SK-N-SH (cell line): ENCODE measurements at regions not wholly inside any gene's neighbourhood (a gene's known extent, or its start where the extent isn't known, plus 50 kb on each side); places are given as distances from the start of the nearest gene placed in this dataset.

Experiments used
- CTCF ChIA-PET: fragments of 300-600, 350-600 bp; formaldehyde crosslinking; extraction: SDS; loops from one replicate; lab custom pipeline; 2021; lab: Yijun Ruan, JAX
- POLR2A ChIA-PET: fragments of 350-600 bp; sonication (Branson Sonifier 250); formaldehyde crosslinking; extraction: SDS; loops from one replicate; lab custom pipeline; 2020; ENCODE audit warnings: antibody characterized with exemption, inconsistent platforms; lab: Yijun Ruan, JAX
- DNase-seq: peaks from one replicate; pipeline ENCODE4 v3.0.0; 2012
- H2AFZ ChIP-seq: fragments of 200-600 bp; sonication (generic); 2 replicates; pipeline ENCODE4 v1.8.1; 2016; ENCODE audit warnings: antibody characterized with exemption, mild to moderate bottlenecking, low read depth
- H3F3A ChIP-seq: fragments of 200-600 bp; sonication (generic); replicated peaks from 2 replicates; pipeline ENCODE3; 2016; ENCODE audit warnings: antibody characterized with exemption, mild to moderate bottlenecking; ENCODE audit not compliant: insufficient read depth
- H3K27ac ChIP-seq, 2 experiments: fragments of 200-500 bp in 1 of 2; fragments of 200-600 bp in 1 of 2; sonication (Bioruptor generic) in 1 of 2; sonication (generic), shearing (Covaris generic) in 1 of 2; 2 replicates each; pipeline versions ENCODE4 v1.5.1 to v1.6.1; 2014 to 2016; ENCODE audit warnings: low read depth in 2 of 2, inconsistent platforms in 1 of 2, low read length in 1 of 2, mild to moderate bottlenecking in 1 of 2, mixed read lengths in 1 of 2
- H3K27me3 ChIP-seq: fragments of 200-600 bp; sonication (generic), shearing (Covaris generic); 2 replicates; pipeline ENCODE4 v1.6.1; 2016; ENCODE audit warnings: mixed run types; ENCODE audit not compliant: insufficient read depth
- H3K36me3 ChIP-seq, 2 experiments: fragments of 200-500 bp in 1 of 2; fragments of 200-600 bp in 1 of 2; sonication (Bioruptor generic) in 1 of 2; sonication (generic) in 1 of 2; replicated peaks in 1 of 2; 2 replicates each; pipeline versions ENCODE3 to v1.5.1; 2014 to 2016; ENCODE audit warnings: low read length in 1 of 2, mild to moderate bottlenecking in 1 of 2; ENCODE audit not compliant: insufficient read depth in 2 of 2, control insufficient read depth in 1 of 2
- H3K4me1 ChIP-seq, 2 experiments: fragments of 200-500 bp in 1 of 2; fragments of 200-600 bp in 1 of 2; sonication (Bioruptor generic) in 1 of 2; sonication (generic), shearing (Covaris generic) in 1 of 2; 2 replicates each; pipeline versions ENCODE4 v1.5.1 to v1.6.1; 2014 to 2016; ENCODE audit warnings: low read depth in 1 of 2, low read length in 1 of 2, mixed run types in 1 of 2; ENCODE audit not compliant: insufficient read depth in 2 of 2, control insufficient read depth in 1 of 2
- H3K4me2 ChIP-seq: fragments of 200-600 bp; sonication (generic), shearing (Covaris generic); 2 replicates; pipeline ENCODE4 v1.6.1; 2017; ENCODE audit warnings: mixed run types
- H3K4me3 ChIP-seq, 2 experiments: fragments of 200-500 bp in 1 of 2; fragments of 200-600 bp in 1 of 2; sonication (Bioruptor generic) in 1 of 2; sonication (generic), shearing (Covaris generic) in 1 of 2; 2 replicates each; pipeline versions ENCODE4 v1.5.1 to v1.8.1; 2014 to 2016; ENCODE audit warnings: low read depth in 2 of 2, inconsistent platforms in 1 of 2, low read length in 1 of 2, mild to moderate bottlenecking in 1 of 2, mixed read lengths in 1 of 2, moderate library complexity in 1 of 2
- H3K79me2 ChIP-seq: fragments of 200-600 bp; sonication (generic); 2 replicates; pipeline ENCODE4 v1.8.1; 2017; ENCODE audit warnings: mild to moderate bottlenecking; ENCODE audit not compliant: insufficient read depth
- H3K9ac ChIP-seq: fragments of 200-600 bp; sonication (generic); 2 replicates; pipeline ENCODE4 v1.6.1; 2017; ENCODE audit warnings: mixed run types
- H3K9me2 ChIP-seq: fragments of 200-600 bp; sonication (generic); 2 replicates; pipeline ENCODE4 v1.6.1; 2017; ENCODE audit warnings: mixed run types
- H3K9me3 ChIP-seq: fragments of 200-600 bp; sonication (generic); 2 replicates; pipeline ENCODE4 v1.6.1; 2017; ENCODE audit warnings: mixed run types, mild to moderate bottlenecking, moderate library complexity
- H4K20me1 ChIP-seq: fragments of 200-600 bp; sonication (generic); 2 replicates; pipeline ENCODE4 v1.6.1; 2017; ENCODE audit warnings: mild to moderate bottlenecking, mixed run types; ENCODE audit not compliant: insufficient read depth
- CHD2 ChIP-seq: fragments of 150-350 bp; IDR thresholded peaks from 2 replicates; pipeline ENCODE4 v1.6.1; 2018; ENCODE audit warnings: low read length; ENCODE audit not compliant: partially characterized antibody
- EP300 ChIP-seq, 2 experiments: IDR thresholded peaks; 2 replicates each; pipeline versions ENCODE4 v1.4.0 to v1.6.1; 2012; ENCODE audit warnings: borderline replicate concordance in 1 of 2, low read depth in 1 of 2, low read length in 1 of 2
- FOXJ3 ChIP-seq: sonication (generic); formaldehyde crosslinking; IDR thresholded peaks from 2 replicates; pipeline ENCODE4 v1.5.1; 2020; ENCODE audit warnings: mild to moderate bottlenecking, missing genetic modification reagents
- GABPA ChIP-seq: IDR thresholded peaks from 2 replicates; pipeline ENCODE4 v1.4.0; 2012; ENCODE audit warnings: low read depth, mild to moderate bottlenecking
- GATA2 ChIP-seq: sonication (generic); formaldehyde crosslinking; IDR thresholded peaks from 2 replicates; pipeline ENCODE4 v1.5.0; 2020; ENCODE audit warnings: mild to moderate bottlenecking, missing genetic modification reagents
- RCOR1 ChIP-seq: fragments of 150-350 bp; IDR thresholded peaks from 2 replicates; pipeline ENCODE4 v1.6.1; 2017; ENCODE audit warnings: antibody characterized with exemption, low read length
- RFX5 ChIP-seq: IDR thresholded peaks from 2 replicates; pipeline ENCODE4 v1.6.1; 2012; ENCODE audit warnings: mild to moderate bottlenecking, improper control_type of control experiment, low read length
- TCF12 ChIP-seq: IDR thresholded peaks from 2 replicates; pipeline ENCODE4 v1.4.0; 2012
- TEAD4 ChIP-seq: IDR thresholded peaks from 2 replicates; pipeline ENCODE4 v1.4.0; 2012; ENCODE audit warnings: mild to moderate bottlenecking, borderline replicate concordance; ENCODE audit not compliant: insufficient read depth
- YY1 ChIP-seq: IDR thresholded peaks from 2 replicates; pipeline ENCODE4 v1.4.0; 2012; ENCODE audit warnings: low read depth, mild to moderate bottlenecking
- WGBS: methylation state at CpG from one replicate; pipeline ENCODE4 v1.1.6; 2017; ENCODE audit warnings: low lambda C conversion rate; 5-methylcytosine and 5-hydroxymethylcytosine counted together
- TF ChIP-seq, protein P1 (sequence below): IDR thresholded peaks from 2 replicates; pipeline ENCODE4 v1.4.0; 2012; ENCODE audit warnings: low read depth, borderline replicate concordance

DNA sequence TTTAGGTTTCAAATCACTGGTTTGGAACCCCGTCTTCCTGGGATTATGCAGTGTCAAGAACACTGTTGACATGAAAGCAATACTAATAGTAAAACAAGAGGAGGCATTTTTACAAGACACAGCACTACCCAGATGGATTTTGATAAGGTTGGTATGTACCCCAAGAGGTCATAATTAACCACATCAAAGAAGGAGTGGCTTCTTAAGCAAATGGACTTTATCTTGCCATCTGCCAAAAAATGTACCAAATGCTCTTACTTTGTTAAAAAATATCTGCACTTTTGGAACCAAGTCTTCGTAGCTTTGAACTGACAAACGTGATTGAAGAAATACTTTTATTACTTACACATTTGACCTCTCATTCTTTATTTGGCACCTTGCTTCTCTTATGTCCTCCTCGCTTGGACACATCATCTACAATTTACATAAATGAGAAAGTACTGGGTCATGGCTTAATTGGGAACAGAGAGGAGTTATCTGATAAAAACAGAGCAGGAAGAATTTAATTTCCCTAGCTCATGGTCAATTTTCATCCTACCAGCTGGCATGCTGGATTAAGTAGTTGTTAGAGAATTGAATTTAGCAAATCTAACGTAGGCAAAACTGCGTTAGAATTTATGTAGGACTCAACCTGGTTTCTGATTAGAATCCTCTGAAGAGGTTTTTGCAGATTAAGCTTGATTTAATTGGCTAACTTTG, 54.5 kb upstream of the PRICKLE1 start:
- Histone ChIP-seq H3K9ac (no peak overlapping the region), H3K36me3 (no peaks in the 10 kb centered on the region), H3K9me2 (no peaks in the 10 kb centered on the region), H3K4me1 (no peaks in the 10 kb centered on the region), H2AFZ (no peak overlapping the region), H3K4me3 (no peak overlapping the region), H3K79me2 (no peaks in the 10 kb centered on the region), H3F3A (no peaks in the 10 kb centered on the region), H4K20me1 (no peaks in the 10 kb centered on the region), H3K27ac (no peak overlapping the region), H3K27me3 (no peaks in the 10 kb centered on the region), H3K4me2 (no peak overlapping the region), H3K9me3 (no peaks in the 10 kb centered on the region)
- DNase-seq = peak; percentile 35
- TF ChIP-seq RCOR1 (peak; percentile 60; the same call in 1 of the 2 replicates), GATA2 (CRISPR knock-in tag) (peak; percentile 64), CHD2 (peak; percentile 46), EP300 (IDR thresholded peaks at IDR 0.05; ENCODE audit: borderline replicate concordance in 1 of 2, low read depth in 1 of 2, low read length in 1 of 2) (peak in 1 of 2 experiments; percentile 65; a peak in 1 of 4 replicates), TCF12 (no peak)
- POLR2A ChIA-PET = no interaction called here
- CTCF ChIA-PET = no interaction called here
- WGBS = 20% methylated on average over 6 of the region's 6 CpGs

DNA sequence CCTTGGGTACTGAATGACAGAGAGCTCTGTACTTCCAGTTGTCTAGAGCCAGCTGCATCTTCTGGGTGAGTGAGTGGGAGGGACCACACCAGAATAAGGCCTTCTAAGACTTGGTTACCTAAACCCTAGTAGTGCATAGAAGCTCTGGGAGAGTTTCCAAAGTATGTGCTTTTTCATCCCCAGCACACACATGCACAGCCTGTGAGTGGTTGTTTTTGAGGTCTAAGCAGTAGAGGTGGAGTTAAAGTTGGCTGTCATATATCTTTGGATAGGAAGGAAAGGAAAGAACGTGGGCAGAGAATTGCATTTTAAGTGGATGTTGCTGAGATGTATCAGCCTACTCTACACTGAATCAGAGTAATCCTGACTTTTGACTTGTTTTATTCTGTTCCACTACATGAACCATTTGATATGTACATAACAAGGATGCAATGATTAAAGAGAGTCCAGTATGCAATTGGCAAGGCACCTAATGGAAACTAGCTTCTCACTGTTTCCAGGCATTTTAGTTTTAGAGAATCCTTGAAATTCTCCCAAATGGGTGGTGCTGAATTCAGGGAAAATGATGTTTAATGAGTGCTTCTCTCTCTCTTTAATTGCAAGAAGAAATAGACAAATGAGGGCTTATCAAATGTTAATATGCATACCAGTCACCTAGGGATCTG, 51.8 kb upstream of the PRICKLE1 start:
- no peaks in the 10 kb centered on the region for H3K9me2 ChIP-seq
- no peaks in the 10 kb centered on the region for H3K9me3 ChIP-seq
- H4K20me1 ChIP-seq = no peaks in the 10 kb centered on the region
- ChIA-PET POLR2A (interaction anchor here (0.6 kb wide), 1 partner anchor 10 kb away, joined by 4 read pairs; no protein-coding TSS in a partner anchor), CTCF (no interaction called here)
- H3K4me2 ChIP-seq = no peak overlapping the region
- H3K27me3 ChIP-seq = no peaks in the 10 kb centered on the region
- H3K36me3 ChIP-seq = no peaks in the 10 kb centered on the region
- H3K27ac ChIP-seq = no peak overlapping the region
- no peaks in the 10 kb centered on the region for H3K79me2 ChIP-seq
- H3K4me1 ChIP-seq = no peaks in the 10 kb centered on the region
- TF ChIP-seq, protein P1, sequence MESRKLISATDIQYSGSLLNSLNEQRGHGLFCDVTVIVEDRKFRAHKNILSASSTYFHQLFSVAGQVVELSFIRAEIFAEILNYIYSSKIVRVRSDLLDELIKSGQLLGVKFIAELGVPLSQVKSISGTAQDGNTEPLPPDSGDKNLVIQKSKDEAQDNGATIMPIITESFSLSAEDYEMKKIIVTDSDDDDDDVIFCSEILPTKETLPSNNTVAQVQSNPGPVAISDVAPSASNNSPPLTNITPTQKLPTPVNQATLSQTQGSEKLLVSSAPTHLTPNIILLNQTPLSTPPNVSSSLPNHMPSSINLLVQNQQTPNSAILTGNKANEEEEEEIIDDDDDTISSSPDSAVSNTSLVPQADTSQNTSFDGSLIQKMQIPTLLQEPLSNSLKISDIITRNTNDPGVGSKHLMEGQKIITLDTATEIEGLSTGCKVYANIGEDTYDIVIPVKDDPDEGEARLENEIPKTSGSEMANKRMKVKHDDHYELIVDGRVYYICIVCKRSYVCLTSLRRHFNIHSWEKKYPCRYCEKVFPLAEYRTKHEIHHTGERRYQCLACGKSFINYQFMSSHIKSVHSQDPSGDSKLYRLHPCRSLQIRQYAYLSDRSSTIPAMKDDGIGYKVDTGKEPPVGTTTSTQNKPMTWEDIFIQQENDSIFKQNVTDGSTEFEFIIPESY = no peak
- TF ChIP-seq FOXJ3 (no peak), GABPA (no peak), RFX5 (no peak), TEAD4 (no peak), YY1 (no peak)
- H2AFZ ChIP-seq = no peak overlapping the region
- H3K4me3 ChIP-seq = no peak overlapping the region
- no peak overlapping the region for H3K9ac ChIP-seq
- DNase-seq = no peak
- WGBS = 19% methylated on average over 1 of the region's 1 CpG
- H3F3A ChIP-seq = no peaks in the 10 kb centered on the region
